ENCODE measurements at regions not wholly inside any gene's neighbourhood (a gene's known extent, or its start where the extent isn't known, plus 50 kb on each side); places are given as distances from the start of the nearest gene placed in this dataset.

- TF ChIP-seq, protein P1, sequence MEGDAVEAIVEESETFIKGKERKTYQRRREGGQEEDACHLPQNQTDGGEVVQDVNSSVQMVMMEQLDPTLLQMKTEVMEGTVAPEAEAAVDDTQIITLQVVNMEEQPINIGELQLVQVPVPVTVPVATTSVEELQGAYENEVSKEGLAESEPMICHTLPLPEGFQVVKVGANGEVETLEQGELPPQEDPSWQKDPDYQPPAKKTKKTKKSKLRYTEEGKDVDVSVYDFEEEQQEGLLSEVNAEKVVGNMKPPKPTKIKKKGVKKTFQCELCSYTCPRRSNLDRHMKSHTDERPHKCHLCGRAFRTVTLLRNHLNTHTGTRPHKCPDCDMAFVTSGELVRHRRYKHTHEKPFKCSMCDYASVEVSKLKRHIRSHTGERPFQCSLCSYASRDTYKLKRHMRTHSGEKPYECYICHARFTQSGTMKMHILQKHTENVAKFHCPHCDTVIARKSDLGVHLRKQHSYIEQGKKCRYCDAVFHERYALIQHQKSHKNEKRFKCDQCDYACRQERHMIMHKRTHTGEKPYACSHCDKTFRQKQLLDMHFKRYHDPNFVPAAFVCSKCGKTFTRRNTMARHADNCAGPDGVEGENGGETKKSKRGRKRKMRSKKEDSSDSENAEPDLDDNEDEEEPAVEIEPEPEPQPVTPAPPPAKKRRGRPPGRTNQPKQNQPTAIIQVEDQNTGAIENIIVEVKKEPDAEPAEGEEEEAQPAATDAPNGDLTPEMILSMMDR (IDR thresholded peaks at IDR 0.05) = no peak
- no peak for TF ChIP-seq POLR2A (IDR thresholded peaks at IDR 0.05)
These were observed 240.0 kb upstream of the TMEM132C start for GRCh38 chr12:128026696-128027574.

Measured in adrenal gland (tissue), 5 donors.